SU-DHL-6 (cell line): ENCODE measurements at regions not wholly inside any gene's neighbourhood (a gene's known extent, or its start where the extent isn't known, plus 50 kb on each side); places are given as distances from the start of the nearest gene placed in this dataset.

ENCODE experiments used
- H2AFZ ChIP-seq: fragments of 200-600 bp; sonication (generic); 2 replicates; pipeline ENCODE4 v1.6.1; 2014; ENCODE audit warnings: low read depth, mild to moderate bottlenecking, moderate library complexity, mixed read lengths, antibody characterized with exemption, low read length; ENCODE audit not compliant: severe bottlenecking
- H3F3A ChIP-seq: fragments of 200-600 bp; shearing (Covaris generic); 2 replicates; pipeline ENCODE4 v1.6.0; 2016; ENCODE audit warnings: antibody characterized with exemption, mild to moderate bottlenecking; ENCODE audit not compliant: insufficient read depth
- H3K27ac ChIP-seq: fragments of 200-600 bp; sonication (generic); 2 replicates; pipeline ENCODE4 v1.5.1; 2016; ENCODE audit warnings: low read depth, mild to moderate bottlenecking, low read length, moderate library complexity, mixed read lengths
- H3K27me3 ChIP-seq: fragments of 200-600 bp; sonication (generic), shearing (Covaris generic); 2 replicates; pipeline ENCODE4 v1.6.0; 2014; ENCODE audit warnings: mild to moderate bottlenecking, low read length
- H3K36me3 ChIP-seq: fragments of 200-600 bp; sonication (generic); 2 replicates; pipeline ENCODE4 v1.6.1; 2014; ENCODE audit warnings: mild to moderate bottlenecking, low read length, mixed read lengths
- H3K4me2 ChIP-seq: fragments of 300-600, 200-600 bp; shearing (Covaris generic), sonication (generic); 2 replicates; pipeline ENCODE4 v1.6.0; 2014; ENCODE audit warnings: low read length, low read depth, mild to moderate bottlenecking; ENCODE audit not compliant: poor library complexity, severe bottlenecking
- H3K4me3 ChIP-seq: fragments of 200-600 bp; sonication (generic); 2 replicates; pipeline ENCODE4 v1.5.1; 2014; ENCODE audit warnings: antibody characterized with exemption, low read length, mild to moderate bottlenecking, mixed read lengths; ENCODE audit not compliant: insufficient read depth, poor library complexity, severe bottlenecking
- H3K79me2 ChIP-seq: fragments of 200-600 bp; sonication (generic); 2 replicates; pipeline ENCODE4 v1.6.1; 2014; ENCODE audit warnings: mild to moderate bottlenecking, low read length, moderate library complexity; ENCODE audit not compliant: insufficient read depth
- H3K9ac ChIP-seq: fragments of 200-600 bp; sonication (generic); 2 replicates; pipeline ENCODE4 v1.7.0; 2014; ENCODE audit warnings: mild to moderate bottlenecking, low read length
- H3K9me2 ChIP-seq: fragments of 200-600 bp; sonication (generic); replicated peaks from 2 replicates; pipeline ENCODE4 v1.6.1; 2014; ENCODE audit warnings: low read length; ENCODE audit not compliant: insufficient read depth
- H3K9me3 ChIP-seq: fragments of 200-600 bp; sonication (generic); 2 replicates; pipeline ENCODE4 v1.6.1; 2014; ENCODE audit warnings: low read length, mixed read lengths; ENCODE audit not compliant: insufficient read depth
- H4K20me1 ChIP-seq: fragments of 200-600 bp; sonication (generic); 2 replicates; pipeline ENCODE4 v1.6.1; 2014; ENCODE audit warnings: low read depth, mild to moderate bottlenecking, antibody characterized with exemption, low read length, moderate library complexity, mixed read lengths
- CTCF ChIP-seq: fragments of 200-600 bp; sonication (generic); IDR thresholded peaks from one replicate; pipeline ENCODE4 v1.5.1; 2017; ENCODE audit warnings: antibody characterized with exemption, mild to moderate bottlenecking, low read length, moderate library complexity; ENCODE audit not compliant: insufficient read depth, poor library complexity, severe bottlenecking
- EZH2phosphoT487 ChIP-seq: fragments of 200-600 bp; sonication (generic), shearing (Covaris generic); conservative IDR thresholded peaks from 2 replicates; pipeline ENCODE4 v1.6.1; 2018; ENCODE audit warnings: mild to moderate bottlenecking, antibody characterized with exemption, low read length, moderate library complexity, mixed read lengths

DNA sequence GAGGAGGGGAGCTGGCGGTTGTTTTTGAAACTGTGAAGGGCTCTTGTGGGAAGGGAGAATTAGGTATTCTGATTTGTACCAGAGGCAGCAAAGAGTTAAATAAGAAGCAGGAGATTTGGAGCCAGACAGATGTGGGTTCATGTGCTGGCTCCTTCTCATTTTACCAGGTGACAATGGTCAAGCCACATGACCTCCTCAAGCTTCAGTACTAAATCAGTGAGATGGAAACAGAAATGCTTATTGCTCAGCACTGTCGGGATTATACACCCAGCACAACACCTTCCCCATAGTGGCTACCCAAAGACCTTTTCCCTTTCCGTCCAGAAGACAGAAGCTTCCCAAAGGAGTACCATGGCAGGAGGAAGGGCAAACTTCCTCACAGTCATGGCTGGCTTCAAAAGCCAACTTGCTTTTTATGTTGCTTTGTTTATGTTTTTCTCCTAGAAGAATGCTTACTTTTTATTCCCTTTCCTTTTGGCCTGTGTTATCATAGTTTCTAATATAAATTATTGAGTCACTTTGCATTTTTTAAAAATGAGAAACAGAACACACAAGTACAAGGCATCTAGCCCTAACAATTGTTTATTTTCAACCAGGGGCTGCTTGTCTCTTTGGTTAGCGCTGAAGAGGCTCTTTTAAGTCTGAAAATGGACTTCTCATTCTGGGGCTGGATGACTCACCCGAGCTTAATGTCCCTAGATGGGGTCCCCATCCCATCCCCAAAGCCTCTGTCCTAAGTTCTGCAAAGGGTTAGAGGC lies 181.5 kb upstream of the ZBED5 start:
- Histone ChIP-seq H4K20me1 (no peaks in the 10 kb centered on the region), H3K9me2 (no peaks in the 10 kb centered on the region), H3K79me2 (no peaks in the 10 kb centered on the region), H3K27me3 (no peaks in the 10 kb centered on the region), H3K27ac (no peak overlapping the region), H3K9me3 (no peaks in the 10 kb centered on the region), H3K4me3 (no peak overlapping the region), H3K36me3 (no peaks in the 10 kb centered on the region), H3K4me2 (no peak overlapping the region), H3K9ac (no peak overlapping the region), H2AFZ (no peak overlapping the region), H3F3A (no peaks in the 10 kb centered on the region)
- TF ChIP-seq CTCF, result no peak
- no peak for TF ChIP-seq EZH2phosphoT487

DNA sequence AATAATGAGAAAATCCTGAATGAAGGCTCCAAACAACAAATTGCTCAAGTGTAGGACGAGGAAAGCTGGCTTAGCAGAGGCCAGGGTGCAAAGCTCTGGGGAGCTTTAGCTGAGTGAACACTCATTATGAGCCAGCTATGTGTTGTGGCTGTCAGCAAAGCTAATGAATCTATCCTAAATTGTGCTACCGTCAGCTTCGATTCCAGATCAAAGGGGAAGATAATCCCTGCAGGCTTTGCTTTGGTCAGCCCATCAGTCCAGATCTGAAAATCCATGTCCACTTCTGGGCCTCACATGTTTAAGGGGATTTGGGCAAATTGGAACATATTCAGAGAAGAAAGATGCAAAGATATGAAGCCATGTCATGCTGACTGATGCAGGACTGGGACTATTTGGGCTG lies 180.9 kb upstream of the ZBED5 start:
- H3K4me2 ChIP-seq, result no peak overlapping the region
- TF ChIP-seq CTCF, result no peak
- TF ChIP-seq EZH2phosphoT487, result no peak
- no peaks in the 10 kb centered on the region for H3K27me3 ChIP-seq
- no peak overlapping the region for H3K9ac ChIP-seq
- no peaks in the 10 kb centered on the region for H3K79me2 ChIP-seq
- no peak overlapping the region for H3K4me3 ChIP-seq
- no peak overlapping the region for H2AFZ ChIP-seq
- H3K36me3 ChIP-seq, result no peaks in the 10 kb centered on the region
- no peaks in the 10 kb centered on the region for H3K9me3 ChIP-seq
- H4K20me1 ChIP-seq, result no peaks in the 10 kb centered on the region
- H3F3A ChIP-seq, result no peaks in the 10 kb centered on the region
- no peak overlapping the region for H3K27ac ChIP-seq
- no peaks in the 10 kb centered on the region for H3K9me2 ChIP-seq

- Histone ChIP-seq H3K27me3 (no peaks in the 10 kb centered on the region), H3K4me3 (no peak overlapping the region), H3K79me2 (no peaks in the 10 kb centered on the region), H3K36me3 (no peaks in the 10 kb centered on the region), H2AFZ (no peak overlapping the region), H3K9me2 (no peaks in the 10 kb centered on the region), H3K4me2 (no peak overlapping the region), H3K9ac (no peak overlapping the region), H3F3A (no peaks in the 10 kb centered on the region), H4K20me1 (no peaks in the 10 kb centered on the region), H3K9me3 (no peaks in the 10 kb centered on the region), H3K27ac (no peak overlapping the region)
- TF ChIP-seq CTCF, result no peak
- TF ChIP-seq EZH2phosphoT487, result no peak
Measured at GRCh38 chr11:11038352-11038751, 180.5 kb upstream of the ZBED5 start.
